Nephron progenitor cell (in vitro differentiated cells): ENCODE measurements at regions not wholly inside any gene's neighbourhood (a gene's known extent, or its start where the extent isn't known, plus 50 kb on each side); places are given as distances from the start of the nearest gene placed in this dataset.

Experiments used
- DNase-seq: peaks from one replicate; pipeline ENCODE4 v3.0.0; 2021
- H3K27ac Mint-ChIP-seq: 2 replicates; pipeline ENCODE4 v1.8.0; 2021; ENCODE audit warnings: mild to moderate bottlenecking, moderate library complexity, mixed read lengths
- H3K27me3 Mint-ChIP-seq: 2 replicates; pipeline ENCODE4 v1.8.0; 2021; ENCODE audit warnings: mild to moderate bottlenecking, low read depth, mixed read lengths; ENCODE audit not compliant: poor library complexity
- H3K36me3 Mint-ChIP-seq: 2 replicates; pipeline ENCODE4 v1.8.0; 2021; ENCODE audit warnings: low read depth, mixed read lengths
- H3K4me1 Mint-ChIP-seq: 2 replicates; pipeline ENCODE4 v1.8.0; 2021; ENCODE audit warnings: mixed read lengths
- H3K4me3 Mint-ChIP-seq: 2 replicates; pipeline ENCODE4 v1.8.0; 2021; ENCODE audit warnings: mild to moderate bottlenecking, moderate library complexity, mixed read lengths
- H3K9me3 Mint-ChIP-seq: 2 replicates; pipeline ENCODE4 v1.8.0; 2021; ENCODE audit warnings: mild to moderate bottlenecking, moderate library complexity, mixed read lengths
- CTCF ChIP-seq: fragments of 200-600 bp; sonication (generic); IDR thresholded peaks from 2 replicates; pipeline ENCODE4 v1.5.0; 2021; ENCODE audit warnings: antibody characterized with exemption

- DNase-seq, result no peak
- H3K27ac Mint-ChIP-seq, result no peak overlapping the region
- H3K4me1 Mint-ChIP-seq, result no peaks in the 10 kb centered on the region
- H3K4me3 Mint-ChIP-seq, result no peak overlapping the region
- H3K27me3 Mint-ChIP-seq, result no peaks in the 10 kb centered on the region
- no peaks in the 10 kb centered on the region for H3K9me3 Mint-ChIP-seq
- H3K36me3 Mint-ChIP-seq, result no peaks in the 10 kb centered on the region
- no peak for TF ChIP-seq CTCF
These were observed 1243.4 kb downstream of the MAT2B start for GRCh38 chr5:164748861-164749260.

- no peak overlapping the region for H3K27ac Mint-ChIP-seq
- H3K27me3 Mint-ChIP-seq, result no peaks in the 10 kb centered on the region
- no peak overlapping the region for H3K4me3 Mint-ChIP-seq
- no peak for TF ChIP-seq CTCF
- H3K9me3 Mint-ChIP-seq, result no peaks in the 10 kb centered on the region
- no peak for DNase-seq
- H3K36me3 Mint-ChIP-seq, result no peaks in the 10 kb centered on the region
- H3K4me1 Mint-ChIP-seq, result no peaks in the 10 kb centered on the region
These were observed 1248.0 kb downstream of the MAT2B start for GRCh38 chr5:164753434-164753833.

- Mint-ChIP-seq H3K9me3 (peaks cover 6% of the 10 kb centered on the region), H3K4me3 (no peak overlapping the region), H3K36me3 (no peaks in the 10 kb centered on the region), H3K4me1 (no peaks in the 10 kb centered on the region), H3K27ac (no peak overlapping the region), H3K27me3 (no peaks in the 10 kb centered on the region)
- no peak for DNase-seq
- no peak for TF ChIP-seq CTCF
These were observed 1257.8 kb downstream of the MAT2B start for GRCh38 chr5:164763206-164763605.

GRCh38 chr5:164772122-164772521 is 1266.7 kb downstream of the MAT2B start:
- Mint-ChIP-seq H3K27ac (no peak overlapping the region), H3K27me3 (no peaks in the 10 kb centered on the region), H3K4me3 (no peak overlapping the region), H3K9me3 (peaks cover 6% of the 10 kb centered on the region), H3K36me3 (no peaks in the 10 kb centered on the region), H3K4me1 (no peaks in the 10 kb centered on the region)
- DNase-seq, result no peak
- no peak for TF ChIP-seq CTCF

- peaks cover 4% of the 10 kb centered on the region for H3K27me3 Mint-ChIP-seq
- TF ChIP-seq CTCF, result no peak
- H3K4me3 Mint-ChIP-seq, result no peak overlapping the region
- DNase-seq, result no peak
- H3K36me3 Mint-ChIP-seq, result no peaks in the 10 kb centered on the region
- no peaks in the 10 kb centered on the region for H3K9me3 Mint-ChIP-seq
- H3K4me1 Mint-ChIP-seq, result no peaks in the 10 kb centered on the region
- H3K27ac Mint-ChIP-seq, result no peak overlapping the region
These were observed 1278.8 kb downstream of the MAT2B start for GRCh38 chr5:164784230-164784629.

GRCh38 chr5:164798110-164798509 is 1292.7 kb downstream of the MAT2B start:
- H3K9me3 Mint-ChIP-seq, result peaks cover 35% of the 10 kb centered on the region
- H3K36me3 Mint-ChIP-seq, result peaks cover 21% of the 10 kb centered on the region
- H3K4me1 Mint-ChIP-seq, result peaks cover 5% of the 10 kb centered on the region
- DNase-seq, result no peak
- no peak for TF ChIP-seq CTCF
- H3K27ac Mint-ChIP-seq, result no peak overlapping the region
- no peak overlapping the region for H3K4me3 Mint-ChIP-seq
- no peaks in the 10 kb centered on the region for H3K27me3 Mint-ChIP-seq
